ENCODE measurements at regions not wholly inside any gene's neighbourhood (a gene's known extent, or its start where the extent isn't known, plus 50 kb on each side); places are given as distances from the start of the nearest gene placed in this dataset.

- TF ChIP-seq JUND (IDR thresholded peaks at IDR 0.05), result no peak
- no peak for TF ChIP-seq SP1 (IDR thresholded peaks at IDR 0.05)
- TF ChIP-seq CTCF (IDR thresholded peaks at IDR 0.05; ENCODE audit: low read depth, low read length, missing input control), result no peak
- TF ChIP-seq REST (IDR thresholded peaks at IDR 0.05), result no peak
- TF ChIP-seq TAF1 (conservative IDR thresholded peaks at IDR 0.05), result no peak
Observed at GRCh38 chr5:164265566-164265965, 760.1 kb downstream of the MAT2B start.

All from liver (tissue), 3 donors.